H9 (cell line): ENCODE measurements at regions not wholly inside any gene's neighbourhood (a gene's known extent, or its start where the extent isn't known, plus 50 kb on each side); places are given as distances from the start of the nearest gene placed in this dataset.
A peak's percentile ranks its signal among the peaks of the same experiment; 100 is the strongest.

Experiments
- DNase-seq: peaks from one replicate; pipeline ENCODE4 v3.0.0-alpha.2; 2017
- H2AFZ ChIP-seq: one replicate; pipeline ENCODE4 v1.6.1; 2013; ENCODE audit warnings: mild to moderate bottlenecking, low read length, control low read depth, moderate library complexity
- H2AK5ac ChIP-seq: 2 replicates; pipeline ENCODE4 v1.6.1; 2013; ENCODE audit warnings: low read length, control low read depth, mixed read lengths; ENCODE audit not compliant: insufficient read length
- H2BK120ac ChIP-seq: one replicate; pipeline ENCODE4 v1.6.1; 2013; ENCODE audit warnings: low read depth, mild to moderate bottlenecking, low read length, control low read depth, inconsistent platforms; ENCODE audit not compliant: poor library complexity, severe bottlenecking
- H2BK12ac ChIP-seq: 2 replicates; pipeline ENCODE4 v1.6.1; 2013; ENCODE audit warnings: low read length, control low read depth, mixed read lengths, low read depth; ENCODE audit not compliant: insufficient read length
- H2BK15ac ChIP-seq: 2 replicates; pipeline ENCODE4 v1.6.1; 2013; ENCODE audit warnings: low read depth, low read length, control low read depth
- H2BK20ac ChIP-seq: one replicate; pipeline ENCODE4 v1.6.1; 2013; ENCODE audit warnings: low read depth, mild to moderate bottlenecking, low read length, control low read depth, inconsistent platforms; ENCODE audit not compliant: poor library complexity, severe bottlenecking
- H2BK5ac ChIP-seq: 2 replicates; pipeline ENCODE4 v1.6.1; 2013; ENCODE audit warnings: low read length, control low read depth, mixed read lengths; ENCODE audit not compliant: insufficient read length
- H3K14ac ChIP-seq: 2 replicates; pipeline ENCODE4 v1.6.1; 2013; ENCODE audit warnings: low read length, control low read depth; ENCODE audit not compliant: insufficient read depth
- H3K18ac ChIP-seq: 2 replicates; pipeline ENCODE4 v1.6.1; 2013; ENCODE audit warnings: low read depth, mild to moderate bottlenecking, mixed read lengths, low read length, control low read depth; ENCODE audit not compliant: insufficient read length
- H3K23ac ChIP-seq: 2 replicates; pipeline ENCODE4 v1.6.1; 2013; ENCODE audit warnings: low read length, control low read depth, mixed read lengths, low read depth; ENCODE audit not compliant: insufficient read length
- H3K23me2 ChIP-seq: 2 replicates; pipeline ENCODE4 v1.6.1; 2013; ENCODE audit warnings: low read depth, mild to moderate bottlenecking, mixed read lengths, low read length, control low read depth; ENCODE audit not compliant: insufficient read length, poor library complexity, severe bottlenecking
- H3K27ac ChIP-seq: 2 replicates; pipeline ENCODE4 v1.5.1; 2013; ENCODE audit warnings: low read length, control low read depth, mixed read lengths, low read depth; ENCODE audit not compliant: insufficient read length
- H3K27me3 ChIP-seq: 2 replicates; pipeline ENCODE4 v1.6.1; 2013; ENCODE audit warnings: low read length, control low read depth, inconsistent platforms; ENCODE audit not compliant: insufficient read depth
- H3K4ac ChIP-seq: 2 replicates; pipeline ENCODE4 v1.6.1; 2013; ENCODE audit warnings: low read depth, mild to moderate bottlenecking, control low read depth, inconsistent platforms, low read length, moderate library complexity
- H3K4me1 ChIP-seq: 2 replicates; pipeline ENCODE4 v1.6.1; 2013; ENCODE audit warnings: low read length, control low read depth, inconsistent platforms; ENCODE audit not compliant: insufficient read depth
- H3K4me2 ChIP-seq: 2 replicates; pipeline ENCODE4 v1.6.1; 2013; ENCODE audit warnings: low read length, control low read depth, mixed read lengths; ENCODE audit not compliant: insufficient read length, insufficient read depth
- H3K56ac ChIP-seq: 2 replicates; pipeline ENCODE4 v1.6.1; 2013; ENCODE audit warnings: low read depth, mild to moderate bottlenecking, mixed read lengths, low read length, control low read depth; ENCODE audit not compliant: insufficient read length
- H3K79me1 ChIP-seq: 2 replicates; pipeline ENCODE4 v1.6.1; 2013; ENCODE audit warnings: low read depth, mild to moderate bottlenecking, moderate library complexity, low read length, control low read depth, inconsistent platforms; ENCODE audit not compliant: insufficient read depth, poor library complexity, severe bottlenecking
- H3K79me2 ChIP-seq: 2 replicates; pipeline ENCODE4 v1.6.1; 2013; ENCODE audit warnings: low read length, control low read depth, inconsistent platforms; ENCODE audit not compliant: insufficient read depth
- H3K9ac ChIP-seq: 2 replicates; pipeline ENCODE4 v1.6.1; 2013; ENCODE audit warnings: low read length, control low read depth, mixed read lengths; ENCODE audit not compliant: insufficient read length; ENCODE audit errors: extremely low read depth
- H3K9me3 ChIP-seq: one replicate; pipeline ENCODE4 v1.6.1; 2013; ENCODE audit warnings: low read depth, low read length, inconsistent platforms; ENCODE audit not compliant: control insufficient read depth
- H3T11ph ChIP-seq: one replicate; pipeline ENCODE4 v1.6.1; 2013; ENCODE audit warnings: mild to moderate bottlenecking, low read length, control low read depth, inconsistent platforms
- H4K20me1 ChIP-seq: one replicate; pipeline ENCODE4 v1.6.1; 2013; ENCODE audit not compliant: control insufficient read depth, insufficient read length, insufficient read depth
- H4K5ac ChIP-seq: 2 replicates; pipeline ENCODE4 v1.6.1; 2013; ENCODE audit warnings: low read depth, mild to moderate bottlenecking, mixed read lengths, low read length, control low read depth; ENCODE audit not compliant: insufficient read length
- H4K8ac ChIP-seq: replicated peaks from 2 replicates; pipeline ENCODE4 v1.6.1; 2013; ENCODE audit warnings: low read length, control low read depth, mixed read lengths, low read depth; ENCODE audit not compliant: insufficient read length
- H4K91ac ChIP-seq: 2 replicates; pipeline ENCODE4 v1.6.1; 2013; ENCODE audit warnings: low read depth, mild to moderate bottlenecking, moderate library complexity, mixed read lengths, low read length, control low read depth; ENCODE audit not compliant: insufficient read length
- H3K27ac Mint-ChIP-seq, 3 experiments: 2 replicates in 2 of 3; 3 replicates in 1 of 3; pipeline ENCODE4 v1.8.0; 2020 to 2021; ENCODE audit warnings: mixed read lengths in 3 of 3, mild to moderate bottlenecking in 1 of 3, moderate library complexity in 1 of 3
- H3K27me3 Mint-ChIP-seq: 2 replicates; pipeline ENCODE4 v1.8.0; 2021; ENCODE audit warnings: low read depth, mild to moderate bottlenecking, moderate library complexity, mixed read lengths
- H3K36me3 Mint-ChIP-seq, 3 experiments: 2 replicates in 2 of 3; 3 replicates in 1 of 3; pipeline ENCODE4 v1.8.0; 2020 to 2021; ENCODE audit warnings: low read depth in 3 of 3, mixed read lengths in 3 of 3; ENCODE audit not compliant: insufficient read depth in 1 of 3
- H3K4me1 Mint-ChIP-seq, 2 experiments: 2 replicates each; pipeline ENCODE4 v1.8.0; 2020; ENCODE audit warnings: mixed read lengths in 2 of 2
- H3K4me3 Mint-ChIP-seq, 2 experiments: 2 replicates in 1 of 2; 3 replicates in 1 of 2; pipeline ENCODE4 v1.8.0; 2020 to 2021; ENCODE audit warnings: mild to moderate bottlenecking in 2 of 2, mixed read lengths in 2 of 2, moderate library complexity in 1 of 2
- H3K9me3 Mint-ChIP-seq, 2 experiments: 2 replicates in 1 of 2; 3 replicates in 1 of 2; pipeline ENCODE4 v1.8.0; 2020; ENCODE audit warnings: mild to moderate bottlenecking in 2 of 2, mixed read lengths in 2 of 2, moderate library complexity in 1 of 2
- CTCF ChIP-seq: fragments of 200-600 bp; sonication (generic); conservative IDR thresholded peaks from 3 replicates; pipeline ENCODE4 v1.8.0; 2021; ENCODE audit warnings: antibody characterized with exemption, mild to moderate bottlenecking
- WGBS: extraction: QIAGEN DNeasy Blood & Tissue Kit; methylation state at CpG from one replicate; pipeline ENCODE4 v1.1.7; 2013; ENCODE audit warnings: missing lambda C conversion rate, low lambda C conversion rate, mixed read lengths; ENCODE audit not compliant: insufficient read length; ENCODE audit errors: extremely low coverage; 5-methylcytosine and 5-hydroxymethylcytosine counted together

GRCh38 chr10:78588194-78588811 is 480.5 kb upstream of the ZMIZ1 start:
- Histone ChIP-seq H3K4ac (no peak overlapping the region), H3K4me2 (no peak overlapping the region), H4K8ac (no peak overlapping the region), H4K5ac (no peak overlapping the region), H3K27ac (no peak overlapping the region), H3K79me2 (no peaks in the 10 kb centered on the region), H3K23ac (no peak overlapping the region), H3T11ph (no peak overlapping the region), H3K14ac (no peak overlapping the region), H4K91ac (no peak overlapping the region), H2BK12ac (no peak overlapping the region), H3K9me3 (no peaks in the 10 kb centered on the region), H2AK5ac (no peak overlapping the region), H3K23me2 (no peaks in the 10 kb centered on the region), H3K56ac (no peak overlapping the region), H2AFZ (no peak overlapping the region), H3K9ac (no peak overlapping the region), H3K27me3 (no peaks in the 10 kb centered on the region), H2BK15ac (no peak overlapping the region), H3K4me1 (no peaks in the 10 kb centered on the region), H2BK5ac (no peak overlapping the region), H2BK120ac (no peak overlapping the region), H3K18ac (no peak overlapping the region), H3K79me1 (no peaks in the 10 kb centered on the region), H4K20me1 (no peaks in the 10 kb centered on the region), H2BK20ac (no peak overlapping the region)
- TF ChIP-seq CTCF: no peak
- WGBS: no CpG with 5 or more reads among the region's 9 CpGs
- peak; percentile 11 for DNase-seq
- H3K9me3 Mint-ChIP-seq: no peaks in the 10 kb centered on the region; a peak in 1 of 5 replicates
- no peak overlapping the region; a peak in 1 of 7 replicates for H3K27ac Mint-ChIP-seq
- no peak overlapping the region for H3K4me3 Mint-ChIP-seq
- H3K27me3 Mint-ChIP-seq: peaks cover 7% of the 10 kb centered on the region; the same call in 1 of the 2 replicates
- H3K36me3 Mint-ChIP-seq: no peaks in the 10 kb centered on the region
- H3K4me1 Mint-ChIP-seq: peaks cover 3 to 10% of the 10 kb centered on the region in 2 experiments; a peak in 3 of 4 replicates
